ENCODE measurements at regions not wholly inside any gene's neighbourhood (a gene's known extent, or its start where the extent isn't known, plus 50 kb on each side); places are given as distances from the start of the nearest gene placed in this dataset.

DNA sequence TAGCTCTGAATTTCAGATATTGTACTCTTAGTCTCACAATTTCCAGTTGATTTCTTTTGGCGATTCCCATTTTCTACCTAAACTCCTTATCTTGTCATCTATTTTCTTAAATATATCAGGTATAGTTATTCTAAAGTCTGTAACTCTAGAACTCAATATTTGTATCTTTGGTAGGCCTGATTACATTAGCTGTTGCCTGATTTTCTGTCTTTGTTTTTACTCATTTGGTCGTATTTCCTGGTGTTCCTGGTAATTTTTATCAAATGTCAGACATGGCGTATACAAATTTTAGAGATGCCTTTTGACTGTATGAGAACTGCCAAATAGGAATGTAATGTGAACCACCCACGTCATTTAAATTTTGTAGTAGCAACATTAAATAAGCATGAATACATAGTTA is 266.7 kb downstream of the ZNF536 start:
- DNase-seq (ENCODE audit: insufficient read length, low spot score) (no peak), FAIRE-seq (no peak)
- no peak for TF ChIP-seq SPI1 (IDR thresholded peaks at IDR 0.05; ENCODE audit: low read depth, low read length)
- no peak for TF ChIP-seq POU2F2 (IDR thresholded peaks at IDR 0.05; ENCODE audit: low read depth, low read length)
- no peak for TF ChIP-seq TAF1 (IDR thresholded peaks at IDR 0.05; ENCODE audit: low read depth, low read length)
- no peak for TF ChIP-seq POLR2A (IDR thresholded peaks at IDR 0.05; ENCODE audit: low read depth, low read length)
- no peak for TF ChIP-seq POLR2AphosphoS5 (IDR thresholded peaks at IDR 0.05; ENCODE audit: low read depth, low read length)
- TF ChIP-seq PAX5 (IDR thresholded peaks at IDR 0.05; ENCODE audit: insufficient read depth, low read length, severe bottlenecking): no peak

GRCh38 chr19:30637926-30638325 is 265.7 kb downstream of the ZNF536 start:
- DNase-seq (ENCODE audit: insufficient read length, low spot score): no peak
- no peak for TF ChIP-seq PAX5 (IDR thresholded peaks at IDR 0.05; ENCODE audit: insufficient read depth, low read length, severe bottlenecking)
- no peak for TF ChIP-seq SPI1 (IDR thresholded peaks at IDR 0.05; ENCODE audit: low read depth, low read length)
- no peak for TF ChIP-seq POLR2A (IDR thresholded peaks at IDR 0.05; ENCODE audit: low read depth, low read length)
- no peak for TF ChIP-seq TAF1 (IDR thresholded peaks at IDR 0.05; ENCODE audit: low read depth, low read length)
- no peak for TF ChIP-seq POU2F2 (IDR thresholded peaks at IDR 0.05; ENCODE audit: low read depth, low read length)
- no peak for TF ChIP-seq POLR2AphosphoS5 (IDR thresholded peaks at IDR 0.05; ENCODE audit: low read depth, low read length)
- FAIRE-seq: no peak

GRCh38 chr19:30634996-30635975 is 263.1 kb downstream of the ZNF536 start:
- FAIRE-seq (no peak), DNase-seq (ENCODE audit: insufficient read length, low spot score) (no peak)
- TF ChIP-seq POLR2A (IDR thresholded peaks at IDR 0.05; ENCODE audit: low read depth, low read length) (no peak), TAF1 (IDR thresholded peaks at IDR 0.05; ENCODE audit: low read depth, low read length) (no peak), POLR2AphosphoS5 (IDR thresholded peaks at IDR 0.05; ENCODE audit: low read depth, low read length) (no peak)

DNA sequence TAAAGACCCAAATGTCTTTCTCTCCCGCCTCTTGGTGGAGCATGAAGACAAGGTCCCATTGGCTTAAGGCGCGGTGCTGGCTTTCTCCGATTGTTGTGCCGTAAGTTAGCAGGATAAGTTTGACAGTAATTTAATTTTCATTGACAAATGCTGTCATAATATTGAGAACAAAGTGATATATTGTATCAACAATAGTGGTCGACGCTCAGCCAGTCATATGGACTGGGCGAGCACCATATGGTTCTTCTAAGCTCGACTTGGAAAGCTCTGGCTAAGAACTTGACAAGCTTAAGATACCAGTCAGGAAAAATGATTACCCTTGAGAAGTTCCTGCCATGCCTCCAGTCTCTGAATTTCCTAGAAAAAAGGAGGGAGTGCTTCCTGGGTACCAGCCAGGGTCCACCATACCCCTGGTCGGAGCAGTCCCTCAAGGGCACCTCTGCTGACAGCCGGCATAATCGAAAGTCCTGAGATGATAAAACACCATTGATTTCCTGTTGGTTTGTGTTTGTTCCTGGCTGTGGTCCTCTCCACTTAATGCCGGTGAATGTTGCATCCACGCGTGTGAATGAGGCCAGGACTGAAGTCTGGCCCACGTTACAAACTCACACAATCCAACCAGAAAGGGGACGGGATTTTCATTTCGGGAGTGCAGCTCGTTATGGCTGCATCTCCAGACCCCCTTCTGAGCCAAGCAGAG is 262.1 kb downstream of the ZNF536 start:
- DNase-seq (ENCODE audit: insufficient read length, low spot score) (no peak), FAIRE-seq (no peak)
- TF ChIP-seq PAX5 (IDR thresholded peaks at IDR 0.05; ENCODE audit: insufficient read depth, low read length, severe bottlenecking) (no peak), TAF1 (IDR thresholded peaks at IDR 0.05; ENCODE audit: low read depth, low read length) (no peak), POLR2A (IDR thresholded peaks at IDR 0.05; ENCODE audit: low read depth, low read length) (no peak)

GRCh38 chr19:30631033-30631370 is 258.8 kb downstream of the ZNF536 start:
- no peak for TF ChIP-seq TAF1 (IDR thresholded peaks at IDR 0.05; ENCODE audit: low read depth, low read length)
- TF ChIP-seq POLR2A (IDR thresholded peaks at IDR 0.05; ENCODE audit: low read depth, low read length): no peak
- TF ChIP-seq PAX5 (IDR thresholded peaks at IDR 0.05; ENCODE audit: insufficient read depth, low read length, severe bottlenecking): no peak
- no peak for TF ChIP-seq SPI1 (IDR thresholded peaks at IDR 0.05; ENCODE audit: low read depth, low read length)
- TF ChIP-seq POLR2AphosphoS5 (IDR thresholded peaks at IDR 0.05; ENCODE audit: low read depth, low read length): no peak
- TF ChIP-seq POU2F2 (IDR thresholded peaks at IDR 0.05; ENCODE audit: low read depth, low read length): no peak
- FAIRE-seq: no peak
- DNase-seq (ENCODE audit: insufficient read length, low spot score): no peak

DNA sequence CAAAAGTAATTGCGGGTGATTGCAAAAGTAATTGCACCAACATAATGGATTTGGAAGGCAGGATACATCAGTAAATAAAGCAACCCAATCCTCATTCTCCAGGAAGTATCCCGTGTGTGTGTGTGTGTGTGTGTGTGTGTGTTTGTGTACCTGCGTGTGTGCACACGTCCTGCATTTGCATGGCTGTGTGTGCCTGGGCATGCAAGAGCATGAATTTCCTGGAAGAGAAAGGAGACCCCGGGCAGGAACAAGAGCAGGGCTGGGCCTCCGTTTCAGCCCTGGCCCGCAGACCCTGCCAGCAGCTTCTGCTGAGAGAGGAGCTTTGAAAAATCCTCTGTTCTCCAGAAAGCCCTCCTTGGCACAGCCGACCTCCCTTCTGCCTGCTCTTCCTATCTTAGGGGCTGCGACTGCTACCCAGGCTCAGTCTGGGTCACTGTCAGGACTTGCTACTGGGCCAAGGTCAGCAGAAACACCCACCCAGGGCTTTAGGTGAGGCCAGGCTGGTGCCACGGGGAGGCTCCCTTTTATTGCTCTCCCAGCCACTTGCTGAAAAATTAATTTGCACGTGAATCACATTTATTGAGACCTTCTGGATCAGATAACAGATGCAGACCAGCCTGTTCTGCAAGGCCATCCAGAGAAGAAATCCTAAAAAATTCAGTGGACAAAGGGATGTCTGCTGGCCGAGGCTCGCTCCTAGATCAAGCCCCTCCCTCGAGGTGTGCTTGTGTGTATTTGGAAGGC is 258.3 kb downstream of the ZNF536 start:
- TF ChIP-seq TAF1 (IDR thresholded peaks at IDR 0.05; ENCODE audit: low read depth, low read length): no peak
- no peak for TF ChIP-seq POLR2AphosphoS5 (IDR thresholded peaks at IDR 0.05; ENCODE audit: low read depth, low read length)
- DNase-seq (ENCODE audit: insufficient read length, low spot score) (no peak), FAIRE-seq (no peak)

DNA sequence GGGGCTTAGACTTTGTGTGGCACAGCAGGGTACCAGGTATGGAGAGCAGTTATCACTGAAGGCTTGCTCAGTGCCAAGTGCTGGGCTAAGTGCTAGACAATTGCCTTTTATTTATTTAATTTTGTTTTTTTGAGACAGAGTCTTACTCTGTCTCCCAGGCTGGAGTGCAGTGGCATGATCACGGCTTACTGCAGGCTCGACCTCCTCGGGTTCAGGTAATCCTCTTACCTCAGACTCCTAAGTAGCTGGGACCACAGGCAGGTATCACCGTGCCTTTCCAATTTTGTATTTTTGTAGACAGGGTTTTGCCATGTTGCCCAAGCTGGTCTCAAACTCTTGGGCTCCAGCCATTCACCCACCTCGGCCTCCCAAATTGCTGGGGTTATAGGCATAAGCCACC is 256.9 kb downstream of the ZNF536 start:
- DNase-seq (ENCODE audit: insufficient read length, low spot score): no peak
- no peak for TF ChIP-seq POU2F2 (IDR thresholded peaks at IDR 0.05; ENCODE audit: low read depth, low read length)
- no peak for TF ChIP-seq TAF1 (IDR thresholded peaks at IDR 0.05; ENCODE audit: low read depth, low read length)
- TF ChIP-seq POLR2A (IDR thresholded peaks at IDR 0.05; ENCODE audit: low read depth, low read length): no peak
- TF ChIP-seq SPI1 (IDR thresholded peaks at IDR 0.05; ENCODE audit: low read depth, low read length): no peak
- TF ChIP-seq POLR2AphosphoS5 (IDR thresholded peaks at IDR 0.05; ENCODE audit: low read depth, low read length): no peak
- TF ChIP-seq PAX5 (IDR thresholded peaks at IDR 0.05; ENCODE audit: insufficient read depth, low read length, severe bottlenecking): no peak
- no peak for FAIRE-seq

GRCh38 chr19:30626626-30626966 is 254.4 kb downstream of the ZNF536 start:
- TF ChIP-seq POLR2AphosphoS5 (IDR thresholded peaks at IDR 0.05; ENCODE audit: low read depth, low read length) (no peak), SPI1 (IDR thresholded peaks at IDR 0.05; ENCODE audit: low read depth, low read length) (no peak), POU2F2 (IDR thresholded peaks at IDR 0.05; ENCODE audit: low read depth, low read length) (no peak), PAX5 (IDR thresholded peaks at IDR 0.05; ENCODE audit: insufficient read depth, low read length, severe bottlenecking) (no peak), TAF1 (IDR thresholded peaks at IDR 0.05; ENCODE audit: low read depth, low read length) (no peak), POLR2A (IDR thresholded peaks at IDR 0.05; ENCODE audit: low read depth, low read length) (no peak)
- FAIRE-seq (no peak), DNase-seq (ENCODE audit: insufficient read length, low spot score) (no peak)

DNA sequence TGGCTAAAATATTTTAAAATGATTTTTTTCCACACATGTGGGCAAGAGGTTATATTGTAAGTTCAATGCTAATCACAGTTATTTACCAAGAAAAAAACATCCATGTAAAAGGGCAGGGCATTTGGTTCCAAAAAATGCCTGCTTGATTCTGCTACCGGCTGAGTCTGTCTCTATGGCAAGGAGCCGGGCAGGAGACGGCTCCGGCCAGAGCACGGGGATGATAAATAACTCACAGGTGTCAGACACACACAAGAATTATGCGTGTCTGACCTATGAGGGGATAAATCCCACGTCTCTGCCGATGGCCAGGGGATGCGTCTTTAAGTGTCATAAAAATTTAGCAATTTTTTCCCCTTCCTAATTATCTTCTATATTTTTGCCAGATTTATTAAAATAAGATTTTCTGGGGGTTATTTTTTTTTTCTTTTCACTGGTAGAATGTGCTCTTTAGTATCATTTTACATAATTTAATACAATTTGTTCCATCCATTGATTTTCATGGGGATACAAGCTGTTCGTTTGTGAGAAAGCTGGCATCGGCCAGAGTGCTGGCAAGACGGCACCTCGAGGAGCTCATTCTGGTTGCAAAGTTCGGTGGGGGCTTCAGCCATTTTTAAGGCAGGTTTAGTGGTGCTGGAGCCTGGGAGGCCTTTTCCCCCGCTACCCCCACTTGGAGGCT is 253.9 kb downstream of the ZNF536 start:
- TF ChIP-seq POU2F2 (IDR thresholded peaks at IDR 0.05; ENCODE audit: low read depth, low read length) (no peak), TAF1 (IDR thresholded peaks at IDR 0.05; ENCODE audit: low read depth, low read length) (no peak), POLR2A (IDR thresholded peaks at IDR 0.05; ENCODE audit: low read depth, low read length) (no peak), SPI1 (IDR thresholded peaks at IDR 0.05; ENCODE audit: low read depth, low read length) (no peak)
- DNase-seq (ENCODE audit: insufficient read length, low spot score): no peak

More for the DNA sequence above, 253.9 kb downstream of the ZNF536 start:
- FAIRE-seq: no peak
